VCaP (cell line): ENCODE measurements at regions not wholly inside any gene's neighbourhood (a gene's known extent, or its start where the extent isn't known, plus 50 kb on each side); places are given as distances from the start of the nearest gene placed in this dataset.
"Not testable (repeated sequence)": the region's sequence is repeated elsewhere in the genome, so short reads cannot be mapped to it uniquely, and the experiment has no call there.

Source experiments
- H3K27ac ChIP-seq: fragments of 450-650 bp; 2 replicates; pipeline ENCODE4 v1.5.1; 2017
- CTCF ChIP-seq: fragments of 450-650 bp; conservative IDR thresholded peaks from 2 replicates; pipeline ENCODE4 v1.5.1; 2017; ENCODE audit warnings: mild to moderate bottlenecking, moderate library complexity

GRCh38 chr13:37187105-37187504 lies 81.6 kb upstream of the CSNK1A1L start:
- no peak overlapping the region for H3K27ac ChIP-seq
- no peak for TF ChIP-seq CTCF

GRCh38 chr13:37181620-37182019 lies 76.2 kb upstream of the CSNK1A1L start:
- TF ChIP-seq CTCF: no peak
- no peak overlapping the region for H3K27ac ChIP-seq

GRCh38 chr13:37179645-37180044 lies 74.2 kb upstream of the CSNK1A1L start:
- no peak for TF ChIP-seq CTCF
- H3K27ac ChIP-seq: no peak overlapping the region

DNA sequence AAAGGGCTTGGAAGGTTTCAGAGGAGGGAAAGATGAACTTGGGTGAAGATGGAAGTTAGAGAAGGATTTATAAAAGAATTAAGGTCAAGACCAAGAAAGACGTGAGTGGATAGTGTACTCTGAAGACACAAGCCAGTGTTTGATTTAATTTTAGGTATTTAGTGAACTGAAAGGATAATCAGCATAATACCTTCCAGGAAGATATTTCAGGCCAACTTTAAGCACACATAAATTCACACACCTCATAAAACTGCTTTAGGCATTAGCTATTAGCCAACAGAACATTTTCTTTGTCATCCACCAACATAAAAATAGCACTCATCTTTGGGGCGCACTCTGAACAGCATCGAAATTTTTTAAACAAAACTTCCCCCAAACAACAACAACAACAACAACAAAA lies 71.7 kb upstream of the CSNK1A1L start:
- TF ChIP-seq CTCF: no peak
- no peak overlapping the region for H3K27ac ChIP-seq

DNA sequence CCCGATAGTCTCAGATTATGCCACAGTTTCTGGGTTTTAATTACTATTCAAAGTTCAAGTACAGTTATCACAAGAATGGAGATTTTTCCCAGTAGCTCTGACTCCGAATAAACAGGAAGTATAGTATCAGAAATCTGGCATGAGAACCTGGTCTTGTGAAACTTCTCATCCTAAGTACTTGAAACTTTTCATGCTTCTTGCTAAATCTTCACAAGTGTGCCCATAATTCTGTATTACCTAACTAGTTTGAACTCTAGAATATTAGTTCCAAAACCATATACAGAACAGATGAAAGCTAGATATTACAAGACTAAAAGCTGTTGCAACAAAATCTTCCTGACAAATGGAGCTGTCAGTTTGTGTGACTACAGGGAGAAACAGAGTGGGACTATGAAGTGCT lies 70.5 kb upstream of the CSNK1A1L start:
- H3K27ac ChIP-seq: no peak overlapping the region
- TF ChIP-seq CTCF: no peak

DNA sequence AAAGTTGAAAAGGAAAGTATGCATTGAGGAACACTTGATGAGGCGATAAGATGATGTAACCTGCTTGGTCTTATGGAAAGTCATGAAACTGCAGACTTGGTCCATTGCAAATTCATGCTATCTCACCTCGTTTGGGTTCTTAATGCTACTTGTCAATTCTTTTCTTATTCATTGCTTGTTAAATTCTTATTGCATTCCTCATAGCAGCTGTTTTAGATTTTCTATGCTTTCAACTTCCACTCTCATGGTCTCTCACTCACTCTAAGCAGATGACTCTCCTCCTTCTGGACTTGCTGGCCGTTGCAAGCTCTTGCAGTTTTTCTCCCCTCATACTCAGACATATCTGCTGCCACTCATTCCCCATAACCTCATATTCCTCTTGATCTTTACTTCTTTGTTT lies 67.8 kb upstream of the CSNK1A1L start:
- no peak for TF ChIP-seq CTCF
- no peak overlapping the region for H3K27ac ChIP-seq

- H3K27ac ChIP-seq: not testable (repeated sequence)
Observed at GRCh38 chr13:37172226-37172625, 66.8 kb upstream of the CSNK1A1L start.

DNA sequence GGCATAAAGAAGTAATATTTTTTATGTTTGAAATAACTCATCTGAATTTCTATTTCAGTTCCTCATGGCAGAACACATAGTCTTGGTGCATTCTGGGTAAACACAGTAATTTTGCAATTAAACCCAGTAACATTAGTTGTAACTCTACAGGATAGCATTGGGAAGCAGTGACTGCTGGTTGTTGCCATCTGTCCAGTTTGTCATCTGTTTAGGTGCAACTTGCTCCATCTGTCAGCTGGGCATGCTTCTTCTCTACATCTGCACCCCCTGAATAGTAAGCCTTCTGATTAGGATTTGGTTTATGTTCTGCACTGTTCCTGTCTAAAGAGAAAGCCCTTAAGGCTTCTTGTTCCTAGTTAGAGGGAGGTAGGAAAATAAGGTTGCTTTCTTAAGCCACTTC lies 63.5 kb upstream of the CSNK1A1L start:
- TF ChIP-seq CTCF: no peak
- H3K27ac ChIP-seq: no peak overlapping the region
